GM12878 (cell line): ENCODE measurements at regions not wholly inside any gene's neighbourhood (a gene's known extent, or its start where the extent isn't known, plus 50 kb on each side); places are given as distances from the start of the nearest gene placed in this dataset.

Experiments
- ATAC-seq: fragments of 200-7000 bp; cut with Tn5 transposase; 3 replicates; pipeline ENCODE4 v1.9.1; 2020; ENCODE audit warnings: mild to moderate bottlenecking, moderate library complexity
- BruUV-seq: library from RNA; stranded (reverse); fragments of 400-500 nt; replicated peaks from 2 replicates; lab custom pipeline; 2021; lab: Mats Ljungman, UMichigan
- CTCF ChIA-PET: fragments of 300-600 bp; sonication (Branson Sonifier 250); formaldehyde crosslinking; extraction: SDS; loops from one replicate; lab custom pipeline; 2021; ENCODE audit warnings: inconsistent platforms; lab: Yijun Ruan, JAX
- POLR2A ChIA-PET: fragments of 350-600 bp; formaldehyde crosslinking; extraction: SDS; loops from one replicate; lab custom pipeline; 2021; ENCODE audit warnings: inconsistent platforms; lab: Charles Lee
- RAD21 ChIA-PET: fragments of 300-600 bp; sonication (Branson Sonifier 250); formaldehyde crosslinking; loops from one replicate; lab custom pipeline; 2023; ENCODE audit warnings: antibody characterized with exemption; ENCODE audit not compliant: unreplicated experiment; lab: Charles Lee
- SMC1A ChIA-PET: fragments of 300-600 bp; sonication (Branson Sonifier 250); formaldehyde crosslinking; loops from one replicate; lab custom pipeline; 2023; ENCODE audit not compliant: unreplicated experiment, uncharacterized antibody; lab: Charles Lee
- DNase-seq: peaks from one replicate; pipeline ENCODE4 v3.0.0-alpha.2; 2011; ENCODE audit warnings: low read depth, low spot score
- FAIRE-seq: peaks from 3 replicates; lab custom pipeline; 2011; peaks lifted over from hg19 to GRCh38; lab: Jason Lieb, UNC
- H2AFZ ChIP-seq: 2 replicates; pipeline ENCODE4 v1.6.0; 2011; ENCODE audit warnings: low read depth, low read length, control low read depth; ENCODE audit not compliant: control insufficient read depth
- H3K27ac ChIP-seq: 2 replicates; pipeline ENCODE4 v1.5.1; 2011; ENCODE audit warnings: control low read depth; ENCODE audit not compliant: control insufficient read depth, insufficient read depth
- H3K27me3 ChIP-seq, 2 experiments: replicated peaks in 1 of 2; 2 replicates each; pipeline versions ENCODE4 v1.6.0 to v1.6.1; 2011; ENCODE audit warnings: low read length in 1 of 2; ENCODE audit not compliant: control insufficient read depth in 2 of 2, insufficient read depth in 2 of 2
- H3K36me3 ChIP-seq, 2 experiments: 2 replicates each; pipeline ENCODE4 v1.5.1; 2011; ENCODE audit warnings: low read length in 1 of 2; ENCODE audit not compliant: control insufficient read depth in 2 of 2, insufficient read depth in 2 of 2
- H3K4me1 ChIP-seq: 2 replicates; pipeline ENCODE4 v1.6.1; 2011; ENCODE audit warnings: mild to moderate bottlenecking, low read length, moderate library complexity, mixed read lengths; ENCODE audit not compliant: control insufficient read depth, insufficient read depth
- H3K4me2 ChIP-seq: 2 replicates; pipeline ENCODE4 v1.6.0; 2011; ENCODE audit warnings: control low read depth; ENCODE audit not compliant: control insufficient read depth, insufficient read depth
- H3K4me3 ChIP-seq: fragments of 200-600 bp; sonication (generic); 2 replicates; pipeline ENCODE4 v1.5.1; 2016
- H3K79me2 ChIP-seq: 2 replicates; pipeline ENCODE4 v1.6.0; 2011; ENCODE audit warnings: low read length; ENCODE audit not compliant: control insufficient read depth, insufficient read depth
- H3K9ac ChIP-seq: 2 replicates; pipeline ENCODE4 v1.8.0; 2011; ENCODE audit warnings: low read length, control low read depth, mixed read lengths; ENCODE audit not compliant: control insufficient read depth, insufficient read depth
- H3K9me3 ChIP-seq: replicated peaks from 3 replicates; pipeline ENCODE4 v1.5.1; 2011; ENCODE audit warnings: mild to moderate bottlenecking, low read length; ENCODE audit not compliant: control insufficient read depth, insufficient read depth
- H4K20me1 ChIP-seq: 2 replicates; pipeline ENCODE4 v1.6.0; 2011; ENCODE audit not compliant: control insufficient read depth, insufficient read depth
- CREM ChIP-seq: IDR thresholded peaks from 2 replicates; pipeline ENCODE4 v1.6.1; 2014; ENCODE audit warnings: antibody characterized with exemption, low read depth
- DPF2 ChIP-seq: fragments of 450-650 bp; IDR thresholded peaks from 2 replicates; pipeline ENCODE4 v1.6.1; 2017; ENCODE audit warnings: mild to moderate bottlenecking
- NBN ChIP-seq: fragments of 450-650 bp; IDR thresholded peaks from 2 replicates; pipeline ENCODE4 v1.6.1; 2016
- NFIC ChIP-seq: IDR thresholded peaks from 2 replicates; pipeline ENCODE4 v1.6.1; 2012; ENCODE audit warnings: low read depth, mild to moderate bottlenecking, inconsistent platforms, low read length, moderate library complexity
- NR2C2 ChIP-seq: IDR thresholded peaks from 2 replicates; pipeline ENCODE4 v1.6.1; 2011; ENCODE audit warnings: borderline replicate concordance, low read depth; ENCODE audit not compliant: control insufficient read depth, insufficient read length
- PBX3 ChIP-seq: IDR thresholded peaks from 2 replicates; pipeline ENCODE4 v1.6.1; 2011; ENCODE audit warnings: mild to moderate bottlenecking, low read depth, low read length, moderate library complexity; ENCODE audit not compliant: insufficient replicate concordance
- TCF3 ChIP-seq: IDR thresholded peaks from 2 replicates; pipeline ENCODE4 v1.6.1; 2012; ENCODE audit warnings: low read depth, mild to moderate bottlenecking, low read length, borderline replicate concordance; ENCODE audit not compliant: insufficient read depth
- ZNF207 ChIP-seq: fragments of 450-650 bp; IDR thresholded peaks from 2 replicates; pipeline ENCODE4 v1.6.1; 2014; ENCODE audit warnings: antibody characterized with exemption, mild to moderate bottlenecking, borderline replicate concordance
- WGBS: methylation state at CpG from one replicate; pipeline ENCODE4 v1.1.6; 2016; ENCODE audit warnings: low lambda C conversion rate; ENCODE audit not compliant: insufficient replicate concordance, insufficient coverage; ENCODE audit errors: missing lambda C conversion rate; 5-methylcytosine and 5-hydroxymethylcytosine counted together
- in situ Hi-C: fragments of 300-500 bp; cut with MboI; formaldehyde crosslinking; loops from 9 replicates; pipeline ENCODE4 v1.14.3; 2018; ENCODE audit warnings: mixed read lengths
- intact Hi-C: fragments of 100-400 bp; cut with micrococcal nuclease; formaldehyde crosslinking; loops from one replicate; pipeline ENCODE4 v1.14.2; 2022; ENCODE audit not compliant: unreplicated experiment
- TF ChIP-seq, protein P1 (sequence below): fragments of 450-650 bp; IDR thresholded peaks from 2 replicates; pipeline ENCODE4 v1.6.1; 2017; ENCODE audit warnings: antibody characterized with exemption, mild to moderate bottlenecking, moderate library complexity
- TF ChIP-seq, protein P2 (sequence below): fragments of 450-650 bp; IDR thresholded peaks from 2 replicates; pipeline ENCODE4 v1.6.1; 2017; ENCODE audit warnings: borderline replicate concordance
- TF ChIP-seq, protein P3 (sequence below): fragments of 450-650 bp; IDR thresholded peaks from 2 replicates; pipeline ENCODE4 v1.6.1; 2017; ENCODE audit warnings: mild to moderate bottlenecking, moderate library complexity

DNA sequence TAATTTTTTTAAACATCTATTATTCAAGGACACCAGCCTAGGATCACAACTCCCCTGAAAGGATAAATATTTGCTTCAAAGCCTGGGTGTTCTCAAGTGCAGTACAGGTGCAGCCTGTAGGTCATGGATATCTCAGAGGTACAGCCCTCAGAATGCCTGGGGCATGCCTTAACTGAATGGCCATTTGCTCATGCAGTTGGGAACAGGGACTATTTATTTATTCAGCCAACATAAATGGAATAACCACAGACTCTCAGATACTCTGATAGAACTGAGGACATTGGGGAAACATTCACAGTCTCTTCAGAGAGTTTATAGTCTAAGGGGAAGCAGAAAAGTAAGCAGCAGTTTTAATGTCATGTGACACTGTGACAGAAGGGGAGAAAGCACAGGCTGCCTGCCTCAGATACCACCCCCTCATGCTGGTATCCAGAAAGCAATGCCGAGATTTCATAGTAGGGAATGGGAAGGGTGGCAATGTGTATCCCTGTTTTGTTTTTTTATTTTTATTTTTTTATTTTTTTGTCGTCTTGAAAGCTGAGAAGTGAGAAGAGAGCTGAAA lies 112.6 kb downstream of the MACIR start:
- SMC1A ChIA-PET = no interaction called here
- DNase-seq (no peak), FAIRE-seq (no peak), ATAC-seq (no peak)
- Histone ChIP-seq H3K36me3 (no peaks in the 10 kb centered on the region), H3K9ac (no peak overlapping the region), H3K4me2 (no peak overlapping the region), H2AFZ (no peak overlapping the region), H3K4me1 (no peaks in the 10 kb centered on the region), H4K20me1 (no peaks in the 10 kb centered on the region), H3K27me3 (no peaks in the 10 kb centered on the region), H3K79me2 (no peaks in the 10 kb centered on the region), H3K4me3 (no peak overlapping the region), H3K27ac (no peak overlapping the region), H3K9me3 (no peaks in the 10 kb centered on the region)
- POLR2A ChIA-PET = no interaction called here
- CTCF ChIA-PET = interaction anchor here (0.8 kb wide), 1 partner anchor 16 kb away, joined by 3 read pairs; no protein-coding TSS in a partner anchor
- in situ Hi-C loops = no loop called here
- RAD21 ChIA-PET = no interaction called here
- BruUV-seq = no TSS peak
- intact Hi-C loops = no loop called here
- WGBS = 17% methylated on average over 2 of the region's 2 CpGs
- no peak for TF ChIP-seq TCF3
- TF ChIP-seq CREM = no peak
- TF ChIP-seq, protein P1, sequence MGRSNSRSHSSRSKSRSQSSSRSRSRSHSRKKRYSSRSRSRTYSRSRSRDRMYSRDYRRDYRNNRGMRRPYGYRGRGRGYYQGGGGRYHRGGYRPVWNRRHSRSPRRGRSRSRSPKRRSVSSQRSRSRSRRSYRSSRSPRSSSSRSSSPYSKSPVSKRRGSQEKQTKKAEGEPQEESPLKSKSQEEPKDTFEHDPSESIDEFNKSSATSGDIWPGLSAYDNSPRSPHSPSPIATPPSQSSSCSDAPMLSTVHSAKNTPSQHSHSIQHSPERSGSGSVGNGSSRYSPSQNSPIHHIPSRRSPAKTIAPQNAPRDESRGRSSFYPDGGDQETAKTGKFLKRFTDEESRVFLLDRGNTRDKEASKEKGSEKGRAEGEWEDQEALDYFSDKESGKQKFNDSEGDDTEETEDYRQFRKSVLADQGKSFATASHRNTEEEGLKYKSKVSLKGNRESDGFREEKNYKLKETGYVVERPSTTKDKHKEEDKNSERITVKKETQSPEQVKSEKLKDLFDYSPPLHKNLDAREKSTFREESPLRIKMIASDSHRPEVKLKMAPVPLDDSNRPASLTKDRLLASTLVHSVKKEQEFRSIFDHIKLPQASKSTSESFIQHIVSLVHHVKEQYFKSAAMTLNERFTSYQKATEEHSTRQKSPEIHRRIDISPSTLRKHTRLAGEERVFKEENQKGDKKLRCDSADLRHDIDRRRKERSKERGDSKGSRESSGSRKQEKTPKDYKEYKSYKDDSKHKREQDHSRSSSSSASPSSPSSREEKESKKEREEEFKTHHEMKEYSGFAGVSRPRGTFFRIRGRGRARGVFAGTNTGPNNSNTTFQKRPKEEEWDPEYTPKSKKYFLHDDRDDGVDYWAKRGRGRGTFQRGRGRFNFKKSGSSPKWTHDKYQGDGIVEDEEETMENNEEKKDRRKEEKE = no peak
- no peak for TF ChIP-seq PBX3
- TF ChIP-seq NR2C2 = no peak
- TF ChIP-seq, protein P2, sequence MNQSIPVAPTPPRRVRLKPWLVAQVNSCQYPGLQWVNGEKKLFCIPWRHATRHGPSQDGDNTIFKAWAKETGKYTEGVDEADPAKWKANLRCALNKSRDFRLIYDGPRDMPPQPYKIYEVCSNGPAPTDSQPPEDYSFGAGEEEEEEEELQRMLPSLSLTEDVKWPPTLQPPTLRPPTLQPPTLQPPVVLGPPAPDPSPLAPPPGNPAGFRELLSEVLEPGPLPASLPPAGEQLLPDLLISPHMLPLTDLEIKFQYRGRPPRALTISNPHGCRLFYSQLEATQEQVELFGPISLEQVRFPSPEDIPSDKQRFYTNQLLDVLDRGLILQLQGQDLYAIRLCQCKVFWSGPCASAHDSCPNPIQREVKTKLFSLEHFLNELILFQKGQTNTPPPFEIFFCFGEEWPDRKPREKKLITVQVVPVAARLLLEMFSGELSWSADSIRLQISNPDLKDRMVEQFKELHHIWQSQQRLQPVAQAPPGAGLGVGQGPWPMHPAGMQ = no peak
- TF ChIP-seq NBN = no peak
- no peak for TF ChIP-seq DPF2
- no peak for TF ChIP-seq ZNF207
- TF ChIP-seq, protein P3, sequence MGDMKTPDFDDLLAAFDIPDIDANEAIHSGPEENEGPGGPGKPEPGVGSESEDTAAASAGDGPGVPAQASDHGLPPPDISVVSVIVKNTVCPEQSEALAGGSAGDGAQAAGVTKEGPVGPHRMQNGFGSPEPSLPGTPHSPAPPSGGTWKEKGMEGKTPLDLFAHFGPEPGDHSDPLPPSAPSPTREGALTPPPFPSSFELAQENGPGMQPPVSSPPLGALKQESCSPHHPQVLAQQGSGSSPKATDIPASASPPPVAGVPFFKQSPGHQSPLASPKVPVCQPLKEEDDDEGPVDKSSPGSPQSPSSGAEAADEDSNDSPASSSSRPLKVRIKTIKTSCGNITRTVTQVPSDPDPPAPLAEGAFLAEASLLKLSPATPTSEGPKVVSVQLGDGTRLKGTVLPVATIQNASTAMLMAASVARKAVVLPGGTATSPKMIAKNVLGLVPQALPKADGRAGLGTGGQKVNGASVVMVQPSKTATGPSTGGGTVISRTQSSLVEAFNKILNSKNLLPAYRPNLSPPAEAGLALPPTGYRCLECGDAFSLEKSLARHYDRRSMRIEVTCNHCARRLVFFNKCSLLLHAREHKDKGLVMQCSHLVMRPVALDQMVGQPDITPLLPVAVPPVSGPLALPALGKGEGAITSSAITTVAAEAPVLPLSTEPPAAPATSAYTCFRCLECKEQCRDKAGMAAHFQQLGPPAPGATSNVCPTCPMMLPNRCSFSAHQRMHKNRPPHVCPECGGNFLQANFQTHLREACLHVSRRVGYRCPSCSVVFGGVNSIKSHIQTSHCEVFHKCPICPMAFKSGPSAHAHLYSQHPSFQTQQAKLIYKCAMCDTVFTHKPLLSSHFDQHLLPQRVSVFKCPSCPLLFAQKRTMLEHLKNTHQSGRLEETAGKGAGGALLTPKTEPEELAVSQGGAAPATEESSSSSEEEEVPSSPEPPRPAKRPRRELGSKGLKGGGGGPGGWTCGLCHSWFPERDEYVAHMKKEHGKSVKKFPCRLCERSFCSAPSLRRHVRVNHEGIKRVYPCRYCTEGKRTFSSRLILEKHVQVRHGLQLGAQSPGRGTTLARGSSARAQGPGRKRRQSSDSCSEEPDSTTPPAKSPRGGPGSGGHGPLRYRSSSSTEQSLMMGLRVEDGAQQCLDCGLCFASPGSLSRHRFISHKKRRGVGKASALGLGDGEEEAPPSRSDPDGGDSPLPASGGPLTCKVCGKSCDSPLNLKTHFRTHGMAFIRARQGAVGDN = no peak
- no peak for TF ChIP-seq NFIC
